NK-92 treated with Interleukin-12 subunit alpha and Interleukin-12 subunit beta, amount 100 ng/mL, for 24 hours (cell line): ENCODE measurements at regions not wholly inside any gene's neighbourhood (a gene's known extent, or its start where the extent isn't known, plus 50 kb on each side); places are given as distances from the start of the nearest gene placed in this dataset.

Source experiments
- DNase-seq: peaks from one replicate; lab custom pipeline; 2025; lab: John Stamatoyannopoulos, UW

GRCh38 chr16:86664522-86665318 lies 86.4 kb downstream of the FOXL1 start:
- DNase-seq: peak; percentile 73

GRCh38 chr16:86665319-86665675 lies 86.9 kb downstream of the FOXL1 start:
- DNase-seq: no peak

- DNase-seq: no peak
These were observed 87.6 kb downstream of the FOXL1 start for GRCh38 chr16:86665929-86666328.

- no peak for DNase-seq
These were observed 88.7 kb downstream of the FOXL1 start for GRCh38 chr16:86667035-86667434.

- no peak for DNase-seq
These were observed 90.0 kb downstream of the FOXL1 start for GRCh38 chr16:86668136-86668910.

GRCh38 chr16:86669285-86669805 lies 91.0 kb downstream of the FOXL1 start:
- no peak for DNase-seq

GRCh38 chr16:86669937-86670749 lies 91.8 kb downstream of the FOXL1 start:
- DNase-seq: no peak

- no peak for DNase-seq
These were observed 92.4 kb downstream of the FOXL1 start for GRCh38 chr16:86670750-86671234.

GRCh38 chr16:86671486-86672178 lies 93.3 kb downstream of the FOXL1 start:
- no peak for DNase-seq

GRCh38 chr16:86672179-86672863 lies 94.0 kb downstream of the FOXL1 start:
- no peak for DNase-seq

GRCh38 chr16:86673090-86673955 lies 95.0 kb downstream of the FOXL1 start:
- DNase-seq: no peak

- no peak for DNase-seq
These were observed 95.7 kb downstream of the FOXL1 start for GRCh38 chr16:86673956-86674453.

- no peak for DNase-seq
These were observed 97.9 kb downstream of the FOXL1 start for GRCh38 chr16:86676254-86676670.

- no peak for DNase-seq
These were observed 101.1 kb downstream of the FOXL1 start for GRCh38 chr16:86679490-86679889.

GRCh38 chr16:86680162-86680561 lies 101.8 kb downstream of the FOXL1 start:
- no peak for DNase-seq

GRCh38 chr16:86680661-86681030 lies 102.3 kb downstream of the FOXL1 start:
- DNase-seq: no peak

GRCh38 chr16:86681031-86681756 lies 102.8 kb downstream of the FOXL1 start:
- DNase-seq: no peak

GRCh38 chr16:86681757-86682106 lies 103.4 kb downstream of the FOXL1 start:
- no peak for DNase-seq

- no peak for DNase-seq
These were observed 104.0 kb downstream of the FOXL1 start for GRCh38 chr16:86682219-86682904.
